ENCODE measurements at regions not wholly inside any gene's neighbourhood (a gene's known extent, or its start where the extent isn't known, plus 50 kb on each side); places are given as distances from the start of the nearest gene placed in this dataset.
"Not testable (repeated sequence)": the region's sequence is repeated elsewhere in the genome, so short reads cannot be mapped to it uniquely, and the experiment has no call there.

GRCh38 chr2:195337597-195337996, 319.4 kb upstream of the SLC39A10 start:
- no peak for TF ChIP-seq CTCF (IDR thresholded peaks at IDR 0.05; ENCODE audit: insufficient read depth, low read depth, low read length)
- DNase-seq (ENCODE audit: low read depth), result no peak
- no peak overlapping the region for H3K4me3 ChIP-seq (ENCODE audit: low read depth, low read length)

- DNase-seq (ENCODE audit: low read depth), result no peak
- H3K4me3 ChIP-seq (ENCODE audit: low read depth, low read length), result no peak overlapping the region
- TF ChIP-seq CTCF (IDR thresholded peaks at IDR 0.05; ENCODE audit: insufficient read depth, low read depth, low read length), result no peak
Observed at GRCh38 chr2:195333869-195334268, 323.2 kb upstream of the SLC39A10 start.

GRCh38 chr2:195331966-195332365, 325.1 kb upstream of the SLC39A10 start:
- no peak for TF ChIP-seq CTCF (IDR thresholded peaks at IDR 0.05; ENCODE audit: insufficient read depth, low read depth, low read length)
- no peak overlapping the region for H3K4me3 ChIP-seq (ENCODE audit: low read depth, low read length)
- no peak for DNase-seq (ENCODE audit: low read depth)

GRCh38 chr2:195331129-195331528, 325.9 kb upstream of the SLC39A10 start:
- H3K4me3 ChIP-seq (ENCODE audit: low read depth, low read length), result no peak overlapping the region
- DNase-seq (ENCODE audit: low read depth), result no peak
- TF ChIP-seq CTCF (IDR thresholded peaks at IDR 0.05; ENCODE audit: insufficient read depth, low read depth, low read length), result no peak

- no peak for TF ChIP-seq CTCF (IDR thresholded peaks at IDR 0.05; ENCODE audit: insufficient read depth, low read depth, low read length)
- no peak overlapping the region for H3K4me3 ChIP-seq (ENCODE audit: low read depth, low read length)
- DNase-seq (ENCODE audit: low read depth), result no peak
Observed at GRCh38 chr2:195330513-195330956, 326.5 kb upstream of the SLC39A10 start.

- not testable (repeated sequence) for H3K4me3 ChIP-seq (ENCODE audit: low read depth, low read length); DNase-seq (ENCODE audit: low read depth)
Observed at GRCh38 chr2:195329784-195330183, 327.2 kb upstream of the SLC39A10 start.

GRCh38 chr2:195326537-195326936, 330.5 kb upstream of the SLC39A10 start:
- H3K4me3 ChIP-seq (ENCODE audit: low read depth, low read length), result no peak overlapping the region
- TF ChIP-seq CTCF (IDR thresholded peaks at IDR 0.05; ENCODE audit: insufficient read depth, low read depth, low read length), result no peak
- no peak for DNase-seq (ENCODE audit: low read depth)

Measured in fibroblast of villous mesenchyme (primary cell).